HG02970 (cell line): ENCODE measurements at regions not wholly inside any gene's neighbourhood (a gene's known extent, or its start where the extent isn't known, plus 50 kb on each side); places are given as distances from the start of the nearest gene placed in this dataset.

Source experiments
- ATAC-seq: cut with Tn5 transposase; IDR thresholded peaks from one replicate; pipeline ENCODE4 v1.9.1; 2021; ENCODE audit warnings: mild to moderate bottlenecking, moderate library complexity, moderate number of reproducible peaks; ENCODE audit not compliant: unreplicated experiment, low FRiP score

- ATAC-seq: no peak
These were observed 189.8 kb upstream of the RBMS3 start for GRCh38 chr3:29090912-29091597.

DNA sequence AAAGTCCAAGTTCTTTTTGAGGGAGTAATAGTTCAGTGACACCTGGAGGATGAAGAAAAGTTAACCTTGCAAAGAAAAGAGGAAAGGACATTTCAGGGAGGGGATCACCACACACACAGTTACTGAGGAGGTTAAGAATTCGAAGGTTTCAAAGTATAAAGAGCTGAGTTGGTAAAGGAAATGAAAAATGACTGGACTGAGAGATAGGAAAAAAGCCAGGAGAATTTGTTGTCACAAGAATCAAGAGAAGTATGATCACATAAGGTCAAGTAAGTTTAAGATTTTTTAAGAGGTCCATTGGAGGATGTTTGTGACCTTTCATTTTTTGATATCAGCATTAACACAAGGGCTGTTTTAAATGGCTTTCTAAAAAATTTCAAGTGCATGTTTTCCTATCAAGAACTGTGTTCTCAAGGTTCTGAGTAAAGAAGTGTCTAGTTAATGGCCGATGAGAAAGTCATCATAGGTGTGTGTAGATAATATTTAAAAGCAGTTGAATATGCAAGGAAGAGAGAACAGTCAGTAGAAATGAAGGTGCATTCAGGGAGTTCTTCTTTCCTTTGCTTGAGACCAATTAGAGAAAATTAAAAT lies 189.2 kb upstream of the RBMS3 start:
- ATAC-seq: no peak

DNA sequence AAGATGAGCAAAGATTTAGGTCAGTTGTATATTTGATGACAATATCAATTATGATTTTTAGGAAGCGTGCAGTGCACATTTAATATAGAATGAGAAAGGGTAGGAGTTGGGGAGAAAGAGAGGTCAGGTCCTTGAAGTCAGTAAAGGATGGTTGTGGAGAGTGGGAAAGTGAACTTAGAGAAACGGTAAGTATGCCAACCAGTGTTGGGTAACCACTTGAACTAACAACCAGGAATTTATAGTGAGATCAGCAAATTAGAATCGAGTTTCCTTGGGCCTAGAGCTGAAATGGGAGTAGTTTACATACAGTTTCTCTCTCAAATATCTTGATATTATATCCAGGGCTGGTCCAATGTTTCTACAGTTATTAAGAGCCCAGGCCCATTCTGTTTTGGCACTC lies 188.5 kb upstream of the RBMS3 start:
- no peak for ATAC-seq

DNA sequence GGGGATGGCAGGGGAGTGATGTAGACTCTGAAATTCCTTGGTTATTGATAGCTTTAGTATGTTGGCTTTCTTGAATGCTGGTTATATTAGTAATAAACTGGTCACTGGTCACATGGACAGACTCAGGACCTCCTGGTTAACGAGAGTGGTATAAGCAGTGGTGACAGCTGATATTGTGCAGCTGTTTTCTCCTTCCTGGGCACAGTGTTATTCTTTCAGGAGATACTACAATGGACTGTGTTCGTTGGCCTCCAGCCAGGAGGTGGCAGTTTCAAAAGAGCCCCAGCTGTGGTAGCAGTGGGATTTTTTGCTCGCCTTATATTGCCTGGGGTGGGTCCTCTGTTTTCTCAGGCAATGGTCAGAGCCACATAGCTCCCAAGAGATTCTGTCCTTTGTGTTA lies 181.6 kb upstream of the RBMS3 start:
- no peak for ATAC-seq

- no peak for ATAC-seq
These were observed 181.1 kb upstream of the RBMS3 start for GRCh38 chr3:29099775-29100174.

DNA sequence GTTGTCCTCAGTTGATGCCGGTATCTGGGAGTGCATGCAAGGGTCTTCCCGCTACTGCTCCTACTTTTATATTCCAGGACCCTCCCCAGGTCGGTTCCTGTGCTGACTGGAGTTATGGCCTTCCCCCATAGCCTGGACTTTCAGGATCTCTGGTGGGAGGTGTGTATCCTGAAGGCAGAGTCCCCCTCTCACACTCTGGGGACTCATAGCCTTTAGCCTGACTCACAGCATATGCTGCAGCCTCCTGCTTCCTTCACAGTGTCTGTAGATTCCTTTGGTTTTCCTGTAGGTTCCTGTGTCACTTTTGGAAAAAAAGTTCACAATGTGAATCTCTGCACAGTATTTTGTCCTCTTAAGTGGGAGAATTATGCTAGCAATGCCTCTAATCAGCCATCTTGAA lies 180.6 kb upstream of the RBMS3 start:
- no peak for ATAC-seq

GRCh38 chr3:29128001-29128400 lies 152.9 kb upstream of the RBMS3 start:
- ATAC-seq: no peak

GRCh38 chr3:29137601-29138000 lies 143.3 kb upstream of the RBMS3 start:
- no peak for ATAC-seq

DNA sequence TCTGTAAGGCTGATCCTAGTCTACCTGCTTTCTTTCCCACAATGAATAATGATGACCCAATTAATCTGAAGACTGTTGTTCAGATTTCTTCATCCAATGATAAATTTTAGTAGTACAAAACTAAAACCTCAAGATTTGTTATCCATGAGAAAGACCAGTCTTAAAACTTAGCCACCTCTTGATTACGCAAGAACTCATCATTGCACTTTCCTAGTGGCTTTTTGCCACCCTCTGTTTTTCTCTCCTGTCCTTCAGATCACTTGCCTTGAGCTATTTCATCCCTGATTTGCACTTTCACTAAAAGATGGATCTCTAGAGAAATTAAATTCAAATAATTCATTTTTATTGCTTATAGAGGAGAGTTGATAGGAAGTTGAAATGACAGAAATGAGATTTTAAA lies 142.7 kb upstream of the RBMS3 start:
- no peak for ATAC-seq

DNA sequence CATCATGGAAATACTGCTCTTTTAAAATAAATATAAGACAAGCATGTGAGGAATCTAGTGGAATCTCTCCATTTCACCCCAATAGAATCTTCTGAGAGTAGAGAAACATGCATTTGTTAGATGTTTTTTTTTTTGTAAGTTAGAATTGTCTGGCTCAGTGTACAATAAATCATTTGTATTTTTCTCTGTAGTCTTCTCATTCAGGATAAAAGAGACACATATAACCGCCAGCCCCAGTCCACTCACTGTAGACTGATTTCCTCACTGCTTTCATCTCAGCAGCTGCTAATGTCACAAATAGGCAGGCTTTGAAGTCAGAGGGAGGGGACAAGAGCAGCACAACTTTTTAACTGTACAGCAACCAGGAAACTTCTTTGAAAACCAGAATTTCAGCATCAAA lies 140.2 kb upstream of the RBMS3 start:
- no peak for ATAC-seq

GRCh38 chr3:29141197-29141917 lies 139.5 kb upstream of the RBMS3 start:
- no peak for ATAC-seq

- ATAC-seq: no peak
These were observed 139.0 kb upstream of the RBMS3 start for GRCh38 chr3:29141918-29142275.

DNA sequence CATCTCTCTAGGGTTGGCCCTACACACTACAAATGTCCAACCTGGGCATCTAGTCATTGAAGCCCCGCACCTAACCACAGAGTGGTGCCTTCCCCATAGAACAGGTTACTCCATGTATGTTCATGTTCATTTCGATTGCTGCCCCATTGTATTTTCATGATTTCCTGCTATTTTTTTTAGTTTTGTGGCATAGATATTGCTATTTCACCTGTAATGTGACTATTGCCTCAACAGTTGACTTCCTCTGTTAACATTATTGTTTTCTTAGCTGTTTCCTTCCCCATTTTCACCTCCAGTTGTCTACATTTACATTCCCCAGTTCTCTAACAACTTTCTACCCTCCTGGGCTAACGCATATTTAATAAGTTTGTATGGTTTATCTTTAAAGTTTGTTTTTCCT lies 137.7 kb upstream of the RBMS3 start:
- no peak for ATAC-seq

- ATAC-seq: no peak
These were observed 136.5 kb upstream of the RBMS3 start for GRCh38 chr3:29144361-29144760.

GRCh38 chr3:29144807-29145206 lies 136.1 kb upstream of the RBMS3 start:
- no peak for ATAC-seq

DNA sequence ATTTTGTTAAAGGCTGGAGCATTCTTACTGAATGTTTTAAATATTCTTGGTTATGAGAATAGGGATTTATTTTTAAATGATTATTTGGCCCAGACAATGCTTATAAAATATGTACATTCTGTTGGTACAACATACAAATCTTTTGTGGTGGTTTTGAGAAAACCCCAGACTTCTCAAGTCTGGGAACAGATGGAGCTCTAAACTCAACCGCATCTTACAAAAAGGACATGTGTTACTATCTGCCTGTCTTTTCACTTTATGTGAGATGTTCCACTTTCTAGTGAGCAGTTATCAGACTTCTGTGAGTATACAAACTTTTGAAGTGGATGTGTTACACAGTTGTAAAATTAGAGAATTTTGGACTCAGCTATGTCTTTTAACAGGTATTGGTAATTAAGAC lies 135.5 kb upstream of the RBMS3 start:
- no peak for ATAC-seq

DNA sequence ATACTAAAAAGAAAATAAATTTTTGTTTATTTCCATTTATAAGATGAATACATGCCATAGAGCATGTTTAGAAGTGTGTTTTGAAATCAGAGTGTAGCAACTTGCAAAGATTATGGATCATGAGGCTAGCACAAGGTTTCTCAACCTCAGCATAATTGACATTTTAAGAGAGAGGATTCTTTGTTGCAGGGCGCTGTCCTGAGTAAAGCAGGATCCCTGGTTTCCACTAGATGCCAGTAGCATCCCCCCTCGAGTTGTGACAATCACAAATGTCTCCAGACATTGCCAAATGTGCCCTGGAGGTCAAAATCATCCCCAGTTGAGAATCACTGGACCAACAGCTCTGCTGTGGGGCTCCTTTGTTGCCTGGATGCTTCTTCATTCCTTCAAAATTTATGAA lies 128.5 kb upstream of the RBMS3 start:
- ATAC-seq: no peak

- no peak for ATAC-seq
These were observed 127.1 kb upstream of the RBMS3 start for GRCh38 chr3:29153811-29154210.

DNA sequence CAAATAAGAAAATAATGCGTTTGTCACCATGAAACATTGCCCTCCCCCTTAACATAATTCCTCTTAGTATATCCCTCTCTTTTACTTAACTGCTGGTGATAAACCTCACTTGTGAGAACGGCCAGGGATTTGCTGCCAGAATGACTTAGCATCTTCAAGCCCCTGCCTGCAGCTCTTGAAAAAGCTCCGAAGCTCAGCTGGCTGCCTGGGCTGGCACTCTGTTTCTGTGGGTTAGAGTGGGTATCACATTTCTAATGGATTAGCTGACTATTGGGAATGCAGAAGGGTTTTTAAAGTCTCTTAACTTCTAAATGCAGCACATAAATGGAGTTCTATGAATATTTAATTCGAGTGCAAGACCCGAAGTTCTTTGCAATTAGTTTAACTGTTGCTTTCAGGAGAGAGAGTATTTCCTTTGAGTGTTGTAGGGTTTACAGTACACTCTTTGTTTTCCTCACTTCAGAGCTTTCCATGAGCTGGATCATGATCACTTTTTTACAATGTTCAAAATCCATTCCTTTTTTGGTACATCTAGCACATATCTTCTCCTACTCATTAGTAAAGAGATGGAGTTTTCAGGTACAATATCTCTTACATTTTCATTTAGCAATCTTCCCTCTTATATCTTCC lies 124.7 kb upstream of the RBMS3 start:
- ATAC-seq: no peak

DNA sequence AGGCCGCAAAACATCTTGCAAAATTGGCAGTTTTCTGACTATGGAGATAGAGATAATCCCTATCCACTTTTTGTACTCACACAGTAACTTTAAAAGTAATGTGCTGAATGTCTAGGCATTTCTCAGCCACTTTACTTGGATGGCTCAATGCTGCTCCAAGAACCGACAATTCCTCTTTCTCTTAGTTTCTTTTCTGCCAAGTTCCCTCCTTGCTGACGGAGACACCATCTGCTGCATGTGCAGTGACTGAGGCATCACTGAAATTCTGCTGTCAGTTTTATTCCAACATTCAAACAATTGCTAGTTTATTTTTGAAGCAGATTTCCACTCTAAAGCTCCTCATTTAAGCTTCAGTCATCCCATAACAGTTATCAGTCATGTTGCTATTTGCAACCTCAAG lies 116.0 kb upstream of the RBMS3 start:
- ATAC-seq: no peak

DNA sequence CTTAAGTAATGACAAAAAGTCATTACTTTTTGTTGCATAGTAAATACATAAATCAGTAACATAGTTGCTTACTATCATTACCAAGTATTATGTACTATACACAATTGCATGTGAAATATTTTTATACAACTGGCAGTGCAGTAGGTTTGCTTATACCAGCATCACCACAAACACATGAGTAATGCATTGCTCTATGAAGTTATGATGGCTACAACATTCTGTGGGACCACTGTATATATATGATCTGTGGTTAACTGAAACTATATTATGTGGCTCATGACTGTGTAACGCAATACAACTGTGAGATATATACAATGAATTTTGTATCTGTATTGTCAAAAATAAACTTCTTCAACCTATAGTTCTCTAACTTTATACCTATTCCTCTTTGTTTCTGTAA lies 113.7 kb upstream of the RBMS3 start:
- ATAC-seq: no peak

GRCh38 chr3:29168081-29168480 lies 112.8 kb upstream of the RBMS3 start:
- no peak for ATAC-seq
